Gastrocnemius medialis (tissue), 4 donors: ENCODE measurements at regions not wholly inside any gene's neighbourhood (a gene's known extent, or its start where the extent isn't known, plus 50 kb on each side); places are given as distances from the start of the nearest gene placed in this dataset.
"Not testable (repeated sequence)": the region's sequence is repeated elsewhere in the genome, so short reads cannot be mapped to it uniquely, and the experiment has no call there.

Experiments used
- ATAC-seq, 2 donors: fragments of 150-250 bp; one replicate each; pipeline ENCODE4 v1.9.1; 2016
- DNase-seq, 2 donors: peaks; one replicate each; pipeline ENCODE4 v3.0.0-alpha.2; 2019
- H3K27ac ChIP-seq, 4 donors: fragments of 200-600 bp; sonication (generic); 1 replicate in 1 of 4; 2 replicates in 3 of 4; pipeline ENCODE4 v1.5.1; 2016 to 2018; ENCODE audit warnings: mild to moderate bottlenecking in 2 of 4, moderate library complexity in 1 of 4
- H3K27me3 ChIP-seq, 3 donors: fragments of 200-600 bp; sonication (generic) in 2 of 3; 1 replicate in 1 of 3; 2 replicates in 2 of 3; pipeline versions ENCODE4 v1.5.1 to v1.6.0; 2016 to 2019; ENCODE audit warnings: mild to moderate bottlenecking in 1 of 3, moderate library complexity in 1 of 3
- H3K36me3 ChIP-seq, 2 donors: fragments of 200-600 bp; sonication (generic) in 1 of 2; one replicate each; pipeline ENCODE4 v1.5.1; 2017 to 2018
- H3K4me1 ChIP-seq, 2 donors: fragments of 200-600 bp; sonication (generic) in 1 of 2; one replicate each; pipeline ENCODE4 v1.5.1; 2016 to 2017; ENCODE audit warnings: mild to moderate bottlenecking in 2 of 2
- H3K4me3 ChIP-seq, 4 donors: fragments of 200-600 bp; sonication (generic) in 3 of 4; 1 replicate in 1 of 4; 2 replicates in 3 of 4; pipeline ENCODE4 v1.5.1; 2016 to 2019; ENCODE audit warnings: mild to moderate bottlenecking in 2 of 4
- H3K9me3 ChIP-seq, 3 donors: fragments of 200-600 bp; sonication (generic) in 2 of 3; 1 replicate in 1 of 3; 2 replicates in 2 of 3; pipeline ENCODE4 v1.5.1; 2016 to 2019
- CTCF ChIP-seq, 5 experiments: fragments of 450-650 bp in 3 of 5; fragments of 200-600 bp in 2 of 5; sonication (generic) in 2 of 5; IDR thresholded peaks in 4 of 5; conservative IDR thresholded peaks in 1 of 5; 1 replicate in 4 of 5; 2 replicates in 1 of 5; pipeline ENCODE4 v1.5.1; 2016 to 2019; ENCODE audit warnings: antibody characterized with exemption in 5 of 5, mild to moderate bottlenecking in 3 of 5, moderate library complexity in 3 of 5
- POLR2A ChIP-seq, 2 donors: fragments of 450-650 bp; IDR thresholded peaks; one replicate each; pipeline ENCODE4 v1.6.1; 2017; ENCODE audit warnings: antibody characterized with exemption in 2 of 2, mild to moderate bottlenecking in 2 of 2, moderate library complexity in 2 of 2
- in situ Hi-C, 4 donors: fragments of 200-750 bp; cut with MboI; loops; one replicate each; pipeline versions ENCODE4 v1.15.0 to v1.8.0; 2017; ENCODE audit warnings: low sequenced_read_pairs in 4 of 4
- intact Hi-C: fragments of 100-400 bp; cut with DNase I; formaldehyde crosslinking; loops from one replicate; pipeline ENCODE4 v1.15.1; 2023; ENCODE audit warnings: low total_unique reads

DNA sequence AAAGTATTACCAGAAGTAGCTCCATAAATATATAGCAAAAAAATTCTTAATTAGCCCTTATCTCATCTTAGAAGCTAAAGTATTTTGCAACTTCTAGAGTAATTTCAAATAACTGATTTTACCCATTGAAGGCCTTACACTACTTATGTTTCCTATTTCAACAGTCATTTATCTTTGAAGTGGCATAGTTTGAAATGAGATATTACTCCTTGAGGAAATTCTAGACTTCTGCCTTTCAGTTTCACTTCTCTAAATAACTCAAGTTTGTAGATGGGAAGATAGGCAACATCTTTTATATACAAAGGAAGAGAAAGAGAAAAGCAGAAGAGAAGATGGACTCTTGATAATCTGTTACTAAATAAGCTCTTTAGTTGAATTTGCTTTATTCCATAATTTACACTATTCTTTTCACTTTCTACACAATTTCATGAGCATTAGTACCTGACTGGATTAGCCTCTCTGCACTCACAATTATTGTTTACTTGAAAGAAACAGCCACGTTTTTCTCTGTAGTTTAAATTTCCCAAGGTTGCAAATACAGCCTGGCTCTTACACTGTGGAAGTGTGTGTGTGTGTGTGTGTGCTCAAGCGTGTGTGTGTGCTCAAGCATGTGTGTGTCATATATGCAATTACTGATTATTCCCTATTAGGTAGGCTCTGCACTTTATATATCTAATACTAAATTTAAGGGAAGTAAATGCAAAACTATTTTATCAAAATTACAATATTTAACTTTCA lies 60.6 kb upstream of the EMB start:
- in situ Hi-C loops: no loop called here
- Histone ChIP-seq H3K4me3 (no peak overlapping the region), H3K4me1 (no peaks in the 10 kb centered on the region), H3K9me3 (no peaks in the 10 kb centered on the region), H3K36me3 (no peaks in the 10 kb centered on the region), H3K27ac (no peak overlapping the region), H3K27me3 (no peaks in the 10 kb centered on the region)
- intact Hi-C loops: no loop called here
- TF ChIP-seq CTCF (IDR thresholded peaks at IDR 0.05 in 4 of 5, conservative IDR thresholded peaks at IDR 0.05 in 1 of 5) (no peak), POLR2A (IDR thresholded peaks at IDR 0.05) (no peak)
- DNase-seq (no peak), ATAC-seq (no peak)

DNA sequence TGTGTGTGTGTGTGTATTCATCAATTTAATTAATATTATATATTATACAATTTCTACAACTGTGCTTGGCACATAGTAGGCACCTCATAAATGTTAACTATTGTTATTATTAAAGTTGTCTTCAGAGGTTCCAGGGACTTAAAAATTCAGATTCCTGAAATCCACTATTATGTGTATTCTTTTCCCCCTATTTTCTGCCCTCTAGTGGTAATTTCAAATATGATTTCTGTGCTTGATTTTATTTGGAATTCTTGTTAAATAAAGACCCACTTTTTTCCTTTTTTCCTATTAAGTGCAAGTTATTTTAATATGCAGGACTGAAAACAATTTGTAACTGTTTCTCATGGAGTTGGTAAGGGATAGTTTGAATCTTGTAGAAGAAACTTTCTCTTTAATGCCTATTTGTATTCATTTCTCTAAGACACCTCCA lies 72.0 kb upstream of the EMB start:
- H3K4me1 ChIP-seq, H3K27me3 ChIP-seq, in situ Hi-C loops, H3K4me3 ChIP-seq, H3K9me3 ChIP-seq, DNase-seq, ATAC-seq, H3K27ac ChIP-seq, intact Hi-C loops, H3K36me3 ChIP-seq: not testable (repeated sequence)
- peak in 1 of 5 experiments; percentile 22 for TF ChIP-seq CTCF (IDR thresholded peaks at IDR 0.05 in 4 of 5, conservative IDR thresholded peaks at IDR 0.05 in 1 of 5)

GRCh38 chr5:50521060-50521459 lies 80.0 kb upstream of the EMB start:
- DNase-seq, H3K27ac ChIP-seq, ATAC-seq, H3K4me1 ChIP-seq, H3K36me3 ChIP-seq, H3K27me3 ChIP-seq, intact Hi-C loops, H3K9me3 ChIP-seq, in situ Hi-C loops, H3K4me3 ChIP-seq: not testable (repeated sequence)

DNA sequence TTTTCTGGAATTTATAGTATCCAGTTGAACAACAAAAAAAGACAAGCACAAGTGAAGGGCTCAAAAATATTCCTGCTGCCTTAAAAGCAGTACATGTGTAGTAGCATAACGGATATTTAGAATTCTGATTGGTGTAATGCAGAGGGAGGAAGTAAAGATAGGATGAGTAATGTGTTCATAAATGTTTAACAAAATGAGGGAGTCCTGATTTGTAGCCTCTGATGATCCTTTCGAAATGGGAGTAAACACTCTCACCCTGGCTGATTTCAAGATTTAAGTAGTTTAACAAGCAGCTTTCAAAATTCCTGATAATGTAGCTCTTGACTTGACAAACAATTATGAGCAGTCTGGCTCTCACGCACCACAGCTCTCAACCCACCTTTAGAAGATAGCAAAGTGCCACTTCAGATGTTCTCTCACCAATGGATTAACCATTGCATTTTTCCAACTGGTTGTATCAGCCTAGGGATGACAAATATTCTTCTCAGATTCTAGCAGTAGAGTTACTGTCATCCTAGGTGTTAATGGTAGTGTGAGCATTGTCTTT lies 86.5 kb upstream of the EMB start:
- H3K9me3 ChIP-seq, ATAC-seq, H3K4me3 ChIP-seq, DNase-seq, H3K27ac ChIP-seq, H3K4me1 ChIP-seq, H3K27me3 ChIP-seq, in situ Hi-C loops, intact Hi-C loops, H3K36me3 ChIP-seq: not testable (repeated sequence)

DNA sequence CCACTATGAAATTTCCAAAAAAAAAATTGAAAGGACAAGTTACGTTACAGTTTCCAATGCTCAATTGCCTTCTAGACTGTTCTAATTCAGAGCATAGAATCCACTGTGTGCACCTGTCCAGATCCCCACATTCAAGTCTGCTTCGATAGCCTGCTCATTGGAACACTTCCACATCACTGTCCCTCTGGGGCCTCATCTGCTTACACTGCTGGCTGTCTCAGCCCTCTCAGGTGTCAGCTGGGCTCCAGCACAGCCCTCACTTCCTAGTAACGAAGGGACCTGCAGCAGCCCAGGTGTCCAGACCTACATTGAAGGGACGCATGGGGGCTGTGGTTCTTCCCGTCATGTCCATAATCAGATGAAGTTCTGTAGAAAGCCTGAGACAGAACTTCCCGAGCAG lies 94.3 kb upstream of the EMB start:
- H3K27me3 ChIP-seq: no peaks in the 10 kb centered on the region
- DNase-seq (no peak), ATAC-seq (no peak)
- no peaks in the 10 kb centered on the region for H3K9me3 ChIP-seq
- H3K36me3 ChIP-seq: no peaks in the 10 kb centered on the region
- in situ Hi-C loops (no loop called here), intact Hi-C loops (no loop called here)
- no peaks in the 10 kb centered on the region for H3K4me1 ChIP-seq
- no peak overlapping the region for H3K4me3 ChIP-seq
- no peak for TF ChIP-seq CTCF (IDR thresholded peaks at IDR 0.05 in 4 of 5, conservative IDR thresholded peaks at IDR 0.05 in 1 of 5)
- no peak for TF ChIP-seq POLR2A (IDR thresholded peaks at IDR 0.05)
- H3K27ac ChIP-seq: no peak overlapping the region

GRCh38 chr5:50537534-50537933 lies 96.4 kb upstream of the EMB start:
- H3K4me3 ChIP-seq, ATAC-seq, intact Hi-C loops, H3K27ac ChIP-seq, H3K27me3 ChIP-seq, in situ Hi-C loops, H3K36me3 ChIP-seq, H3K4me1 ChIP-seq, H3K9me3 ChIP-seq, DNase-seq: not testable (repeated sequence)
